Renal cortex interstitium (tissue), 11 donors: ENCODE measurements at regions not wholly inside any gene's neighbourhood (a gene's known extent, or its start where the extent isn't known, plus 50 kb on each side); places are given as distances from the start of the nearest gene placed in this dataset.
"Not testable (repeated sequence)": the region's sequence is repeated elsewhere in the genome, so short reads cannot be mapped to it uniquely, and the experiment has no call there.

ENCODE experiments used
- DNase-seq, 11 donors: peaks; one replicate each; pipeline ENCODE4 v3.0.0-alpha.2; 2013; ENCODE audit warnings: low read depth in 9 of 11, low spot score in 4 of 11; ENCODE audit errors: extremely low read depth in 1 of 11

DNA sequence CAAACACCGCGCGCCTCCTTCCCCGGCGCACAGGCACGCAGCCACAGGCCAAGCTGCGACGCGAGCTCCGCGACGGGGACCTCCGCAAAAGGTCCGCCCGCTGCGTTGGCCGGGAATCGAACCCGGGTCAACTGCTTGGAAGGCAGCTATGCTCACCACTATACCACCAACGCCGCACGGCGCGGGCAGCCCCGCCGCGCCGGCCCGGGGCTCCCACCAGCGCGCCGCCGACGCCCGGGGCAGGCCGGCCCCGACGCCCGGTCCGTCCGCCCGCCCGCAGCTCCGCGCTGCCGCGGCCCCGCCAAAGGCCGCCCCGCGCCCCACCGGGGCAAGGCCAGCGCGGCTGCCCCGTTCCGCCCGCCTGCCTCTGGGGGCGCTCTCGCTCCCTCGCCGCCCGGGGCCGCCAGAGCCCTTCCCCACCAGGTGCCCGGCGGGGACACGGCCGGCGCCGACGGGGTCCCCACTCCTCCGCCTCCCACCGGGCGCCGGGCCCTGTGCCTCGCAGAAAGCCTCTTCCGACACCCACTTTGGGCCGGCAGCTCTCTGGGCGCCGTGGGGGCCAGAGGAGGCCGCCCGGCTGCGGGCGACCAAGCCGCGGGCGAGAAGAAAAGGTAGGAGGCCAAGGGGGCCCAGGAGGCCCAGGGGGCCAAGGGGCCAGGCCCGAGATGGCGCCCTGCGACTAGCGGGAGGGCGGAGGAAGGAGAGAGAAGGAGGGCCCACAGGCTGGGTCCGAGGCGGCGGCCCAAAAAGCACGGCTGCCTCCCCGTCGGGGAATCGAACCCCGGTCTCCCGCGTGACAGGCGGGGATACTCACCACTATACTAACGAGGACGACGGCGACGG, 50.2 kb upstream of the FCGR2A start:
- not testable (repeated sequence) for DNase-seq

GRCh38 chr1:161453950-161454864, 51.0 kb upstream of the FCGR2A start:
- DNase-seq = not testable (repeated sequence)

GRCh38 chr1:161451698-161452348, 53.4 kb upstream of the FCGR2A start:
- not testable (repeated sequence) for DNase-seq

GRCh38 chr1:161447760-161448332, 57.4 kb upstream of the FCGR2A start:
- not testable (repeated sequence) for DNase-seq

DNA sequence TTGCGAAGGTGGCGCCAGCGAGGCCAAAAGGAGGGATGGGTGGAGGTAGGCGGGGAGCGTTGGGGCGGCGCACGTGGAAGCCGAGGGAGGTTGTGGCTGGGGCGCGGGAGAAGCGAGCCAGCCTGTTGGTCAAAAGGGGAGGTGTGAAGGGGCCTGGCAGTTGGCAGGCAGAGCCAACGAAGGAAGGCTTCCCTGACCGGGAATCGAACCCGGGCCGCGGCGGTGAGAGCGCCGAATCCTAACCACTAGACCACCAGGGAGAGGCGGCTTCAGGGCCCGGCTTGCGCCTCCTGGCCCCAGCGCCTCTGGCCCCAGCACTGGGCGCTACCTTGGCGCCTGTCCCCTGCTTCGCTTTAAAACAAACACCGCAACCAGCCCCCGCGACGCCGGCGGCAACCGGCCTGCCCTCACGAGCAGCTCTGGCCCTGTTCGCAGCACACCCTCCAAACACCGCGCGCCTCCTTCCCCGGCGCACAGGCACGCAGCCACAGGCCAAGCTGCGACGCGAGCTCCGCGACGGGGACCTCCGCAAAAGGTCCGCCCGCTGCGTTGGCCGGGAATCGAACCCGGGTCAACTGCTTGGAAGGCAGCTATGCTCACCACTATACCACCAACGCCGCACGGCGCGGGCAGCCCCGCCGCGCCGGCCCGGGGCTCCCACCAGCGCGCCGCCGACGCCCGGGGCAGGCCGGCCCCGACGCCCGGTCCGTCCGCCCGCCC, 58.1 kb upstream of the FCGR2A start:
- DNase-seq = not testable (repeated sequence)

DNA sequence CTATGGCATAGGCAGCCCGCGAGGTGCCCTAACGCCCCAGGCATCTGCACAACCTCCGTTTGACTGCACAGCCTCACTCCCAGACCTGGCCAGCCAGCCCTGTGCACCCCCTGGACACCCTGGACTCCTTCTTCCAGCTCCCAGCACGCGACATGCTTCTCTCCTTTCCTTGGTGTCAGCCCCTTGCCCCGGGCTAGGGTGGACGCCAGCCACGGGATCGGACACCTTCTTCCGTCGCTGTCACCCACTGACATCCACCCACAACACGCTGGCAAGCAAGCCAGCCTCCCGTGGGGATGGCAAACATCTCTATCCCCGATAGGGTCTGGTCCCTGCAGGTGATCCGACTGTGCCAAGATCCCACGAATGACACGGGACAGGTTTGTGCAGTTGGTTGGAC, 60.5 kb upstream of the FCGR2A start:
- DNase-seq = not testable (repeated sequence)

DNA sequence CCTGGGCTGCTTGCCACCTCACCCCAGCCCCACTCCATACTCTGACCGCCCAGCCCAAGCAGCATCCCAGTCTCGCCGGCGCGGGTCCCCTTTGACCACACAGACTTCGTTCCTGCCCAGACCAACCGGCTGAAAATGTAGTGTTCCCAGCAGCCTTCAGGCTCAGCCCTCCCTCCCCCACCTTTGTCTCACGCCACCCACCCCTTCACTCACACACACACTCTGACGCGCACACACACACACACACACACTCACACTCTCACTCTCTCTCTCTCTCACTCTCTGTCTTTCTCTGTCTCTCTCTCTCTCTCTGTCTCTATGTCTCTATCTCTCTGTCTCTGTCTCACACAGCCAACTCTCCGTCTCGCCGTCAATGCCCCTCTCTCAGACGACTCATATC, 61.0 kb upstream of the FCGR2A start:
- not testable (repeated sequence) for DNase-seq

GRCh38 chr1:161440312-161440894, 64.9 kb upstream of the FCGR2A start:
- peak in 6 of 11 donors; percentile 38 to 69 (median 44) for DNase-seq

DNA sequence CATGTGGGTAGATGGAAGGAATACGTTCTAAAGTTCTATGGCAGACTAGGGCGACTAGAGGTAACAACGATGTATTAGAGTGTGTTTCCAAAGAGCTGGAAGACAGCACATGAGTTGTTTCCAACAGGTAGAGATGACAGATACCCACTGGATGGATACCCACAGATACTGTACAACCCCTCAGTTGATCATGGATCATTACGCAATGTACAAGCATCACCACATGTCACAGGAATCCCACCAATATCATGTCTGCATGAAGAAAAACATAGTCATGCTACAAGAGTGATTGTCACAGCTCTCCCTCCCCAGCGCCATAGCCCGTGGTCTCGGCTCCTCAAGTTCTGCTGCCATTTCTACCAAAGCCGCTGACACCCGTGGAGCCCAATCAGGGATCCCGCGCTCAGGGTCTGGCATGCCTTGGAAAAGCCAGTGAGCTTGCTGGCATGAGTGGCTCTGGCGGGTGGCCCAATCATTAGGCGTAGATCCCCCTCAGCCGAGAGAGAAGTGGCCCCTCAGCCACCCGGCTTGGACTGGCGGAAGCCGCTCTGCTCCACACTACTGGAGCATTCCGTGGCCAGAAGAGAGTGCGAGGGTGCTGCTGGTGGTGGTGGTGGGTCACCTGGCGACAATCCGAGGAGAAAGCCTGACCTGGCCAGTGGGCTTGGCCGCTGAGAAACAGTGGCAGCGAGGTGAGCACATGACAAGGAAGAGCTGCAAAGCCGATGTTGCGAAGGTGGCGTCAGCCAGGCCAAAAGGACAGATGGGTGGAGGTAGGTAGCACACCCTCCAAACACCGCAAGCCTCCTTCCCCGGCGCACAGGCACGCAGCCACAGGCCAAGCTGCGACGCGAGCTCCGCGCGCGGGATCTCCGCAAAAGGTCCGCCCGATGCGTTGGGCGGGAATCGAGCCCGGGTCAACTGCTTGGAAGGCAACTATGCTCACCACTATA, 65.7 kb upstream of the FCGR2A start:
- no peak for DNase-seq

DNA sequence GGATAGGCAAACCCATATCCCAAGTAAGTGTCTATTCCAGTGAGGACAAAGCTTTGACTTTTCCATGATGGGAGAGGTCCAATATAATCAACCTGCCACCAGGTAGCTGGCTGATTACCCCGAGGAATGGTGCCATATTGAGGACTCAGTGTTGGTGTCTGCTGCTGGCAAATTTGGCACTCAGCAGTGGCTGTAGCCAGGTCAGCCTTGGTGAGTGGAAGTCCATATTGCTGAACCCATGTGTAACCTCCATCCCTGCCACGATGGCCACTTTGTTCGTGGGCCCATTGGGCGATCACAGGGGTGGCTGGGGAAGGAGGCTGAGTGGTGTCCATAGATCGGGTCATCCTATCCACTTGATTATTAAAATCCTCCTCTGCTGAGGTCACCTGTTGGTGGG, 65.5 kb upstream of the CFAP126 start:
- DNase-seq = not testable (repeated sequence)

DNA sequence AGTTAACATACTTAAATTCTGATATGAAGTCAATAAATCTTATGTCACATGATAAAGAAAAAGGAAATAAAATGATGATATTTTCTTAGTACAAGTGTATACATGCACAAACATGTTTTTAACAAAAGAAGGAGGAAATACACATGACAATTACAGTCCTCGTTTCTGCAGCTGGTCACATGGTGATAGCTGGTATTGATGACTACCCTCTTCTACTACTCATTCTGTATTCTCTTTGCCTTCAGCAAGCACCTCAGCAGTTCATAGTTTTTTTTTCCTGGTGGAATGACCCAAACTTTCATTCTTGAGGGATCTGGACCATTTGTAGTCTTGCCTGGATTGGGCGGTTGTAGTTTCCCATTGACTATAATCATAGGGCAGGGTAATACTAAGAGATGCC, 64.4 kb upstream of the CFAP126 start:
- no peak for DNase-seq

DNA sequence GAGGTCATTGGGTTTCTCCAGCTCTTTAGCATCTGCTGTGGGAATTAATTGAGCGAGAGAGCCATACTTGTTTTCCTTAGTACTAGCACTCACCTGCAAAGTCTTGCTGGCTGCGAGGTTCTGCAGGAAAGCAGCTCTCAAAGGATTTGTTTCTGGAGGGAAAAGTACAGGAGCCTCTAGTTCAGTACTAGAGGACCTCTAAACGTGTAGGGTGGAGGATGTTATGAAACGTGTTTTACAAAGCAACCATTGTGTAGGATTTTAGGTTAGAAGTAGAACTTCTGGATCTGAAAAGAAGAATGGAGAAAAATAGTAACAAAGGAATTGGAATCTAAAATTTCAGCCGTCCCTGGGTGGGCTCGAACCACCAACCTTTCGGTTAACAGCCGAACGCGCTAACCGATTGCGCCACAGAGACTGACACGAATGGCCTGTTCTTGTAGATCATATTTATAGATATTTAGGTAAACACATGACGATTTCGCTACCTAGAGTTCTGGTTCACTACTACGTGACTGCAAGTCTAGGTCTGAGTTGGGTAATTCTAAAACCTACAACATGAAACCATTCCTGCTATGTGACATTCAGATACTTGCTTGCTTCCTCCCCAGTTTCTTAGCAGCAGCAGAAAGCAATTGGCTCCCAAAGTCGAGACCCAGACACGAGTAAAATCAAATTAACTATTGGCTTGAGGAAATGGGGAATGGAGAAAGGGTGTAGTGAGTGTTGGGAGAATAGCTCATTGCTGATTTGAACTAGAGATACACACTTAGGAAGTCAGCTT, 60.2 kb upstream of the CFAP126 start:
- no peak for DNase-seq

GRCh38 chr1:161422914-161423313, 55.2 kb upstream of the CFAP126 start:
- not testable (repeated sequence) for DNase-seq

GRCh38 chr1:161421456-161421855, 53.8 kb upstream of the CFAP126 start:
- DNase-seq = no peak

- peak in 1 of 11 donors; percentile 22 for DNase-seq
Observed at GRCh38 chr1:161420763-161421455, 53.2 kb upstream of the CFAP126 start.

DNA sequence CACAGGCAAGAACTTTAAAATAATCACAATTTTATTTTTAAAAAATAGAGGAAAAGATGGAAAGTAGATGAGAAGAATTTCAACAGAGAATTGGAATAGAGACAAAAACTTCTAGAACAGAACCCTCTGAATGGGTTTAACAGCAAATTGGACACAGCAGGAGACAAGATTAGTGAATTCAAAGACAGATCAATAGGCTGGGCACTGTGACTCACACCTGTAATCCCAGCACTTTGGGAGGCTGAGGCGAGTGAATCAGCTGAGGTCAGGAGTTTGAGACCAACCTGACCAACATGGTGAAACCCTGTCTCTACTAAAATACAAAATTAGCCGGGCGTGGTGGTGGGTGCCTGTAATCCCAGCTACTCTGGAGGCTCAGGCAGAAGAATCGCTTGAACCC, 49.9 kb upstream of the CFAP126 start:
- DNase-seq = not testable (repeated sequence)
